Activated CD4-positive, alpha-beta memory T cell treated with anti-CD3 and anti-CD28 coated beads for 36 hours (primary cell): ENCODE measurements at regions not wholly inside any gene's neighbourhood (a gene's known extent, or its start where the extent isn't known, plus 50 kb on each side); places are given as distances from the start of the nearest gene placed in this dataset.
"Not testable (repeated sequence)": the region's sequence is repeated elsewhere in the genome, so short reads cannot be mapped to it uniquely, and the experiment has no call there.

Source experiments
- CTCF ChIA-PET: fragments of 350-600 bp; sonication (Branson Sonifier 250); formaldehyde crosslinking; loops from one replicate; lab custom pipeline; 2021; ENCODE audit warnings: antibody characterized with exemption, inconsistent platforms; lab: Charles Lee
- POLR2A ChIA-PET: fragments of 350-600 bp; sonication (Branson Sonifier 250); formaldehyde crosslinking; loops from one replicate; lab custom pipeline; 2021; ENCODE audit warnings: antibody characterized with exemption; lab: Charles Lee
- DNase-seq: peaks from one replicate; pipeline ENCODE4 v3.0.0-alpha.2; 2020
- H3K27ac Mint-ChIP-seq: one replicate; pipeline ENCODE4 v1.8.0; 2021; ENCODE audit warnings: mixed read lengths
- H3K27me3 Mint-ChIP-seq: one replicate; pipeline ENCODE4 v1.8.0; 2021; ENCODE audit warnings: mixed read lengths
- H3K36me3 Mint-ChIP-seq: one replicate; pipeline ENCODE4 v1.8.0; 2021; ENCODE audit warnings: mixed read lengths
- H3K4me1 Mint-ChIP-seq: one replicate; pipeline ENCODE4 v1.8.0; 2021; ENCODE audit warnings: low read depth, mixed read lengths
- H3K4me3 Mint-ChIP-seq: one replicate; pipeline ENCODE4 v1.8.0; 2021; ENCODE audit warnings: mild to moderate bottlenecking, mixed read lengths
- H3K9me3 Mint-ChIP-seq: one replicate; pipeline ENCODE4 v1.8.0; 2021; ENCODE audit warnings: mixed read lengths
- intact Hi-C: fragments of 100-400 bp; cut with micrococcal nuclease; formaldehyde crosslinking; loops from one replicate; pipeline ENCODE4 v1.15.1; 2023

DNA sequence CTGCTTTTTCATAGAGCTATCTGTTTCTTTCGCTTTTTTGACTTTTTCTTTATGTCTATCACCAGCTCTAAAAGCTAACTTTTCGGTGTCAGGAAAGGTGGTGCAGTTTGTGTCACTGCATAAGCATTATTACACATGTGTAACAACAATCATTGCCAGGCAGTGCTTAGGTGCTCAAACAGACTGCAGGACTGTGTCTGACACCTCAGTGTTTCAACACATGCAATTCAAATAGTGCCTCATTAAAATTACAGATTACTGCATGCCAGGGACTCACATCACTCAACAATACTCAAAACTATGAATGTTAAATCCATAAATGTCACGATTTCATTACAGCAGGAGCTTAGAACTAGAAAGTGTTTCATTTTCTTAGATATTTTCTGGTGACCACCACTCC, 265.3 kb upstream of the SMIM30 start:
- intact Hi-C loops: no loop called here
- DNase-seq: no peak
- Mint-ChIP-seq H3K4me1 (no peaks in the 10 kb centered on the region), H3K27ac (no peak overlapping the region), H3K36me3 (no peaks in the 10 kb centered on the region), H3K9me3 (no peaks in the 10 kb centered on the region), H3K27me3 (no peaks in the 10 kb centered on the region), H3K4me3 (no peak overlapping the region)
- ChIA-PET POLR2A (interaction anchor here (0.8 kb wide), 1 partner anchor 10 kb away, joined by 4 read pairs; no protein-coding TSS in a partner anchor), CTCF (no interaction called here)

DNA sequence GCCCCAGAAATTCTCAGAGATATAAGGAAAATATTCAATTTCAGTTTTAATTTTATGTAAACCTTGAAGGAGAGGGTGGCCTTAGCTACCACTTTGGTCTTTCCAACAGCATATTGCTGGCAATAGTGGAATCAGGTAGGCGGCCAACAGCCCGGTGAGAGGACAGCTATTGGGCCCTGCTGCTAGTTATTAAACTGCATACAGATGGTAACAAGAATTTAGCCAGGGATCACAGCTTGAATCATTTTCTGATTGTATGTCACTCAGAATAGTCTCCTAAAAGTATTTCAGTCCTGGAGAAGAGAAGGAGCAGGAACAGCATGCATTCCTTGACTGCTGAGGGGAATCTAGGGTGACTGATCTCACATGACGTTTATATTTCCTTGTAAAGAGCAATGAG, 261.4 kb upstream of the SMIM30 start:
- POLR2A ChIA-PET: no interaction called here
- intact Hi-C loops: no loop called here
- Mint-ChIP-seq H3K27me3 (no peaks in the 10 kb centered on the region), H3K27ac (no peak overlapping the region), H3K9me3 (no peaks in the 10 kb centered on the region), H3K36me3 (no peaks in the 10 kb centered on the region), H3K4me3 (no peak overlapping the region), H3K4me1 (no peaks in the 10 kb centered on the region)
- DNase-seq: no peak
- CTCF ChIA-PET: no interaction called here

GRCh38 chr7:113374955-113375354, 256.6 kb upstream of the SMIM30 start:
- no peak overlapping the region for H3K4me3 Mint-ChIP-seq
- CTCF ChIA-PET: no interaction called here
- intact Hi-C loops: no loop called here
- POLR2A ChIA-PET: no interaction called here
- H3K4me1 Mint-ChIP-seq: no peaks in the 10 kb centered on the region
- H3K9me3 Mint-ChIP-seq: no peaks in the 10 kb centered on the region
- no peaks in the 10 kb centered on the region for H3K36me3 Mint-ChIP-seq
- H3K27ac Mint-ChIP-seq: no peak overlapping the region
- H3K27me3 Mint-ChIP-seq: no peaks in the 10 kb centered on the region
- no peak for DNase-seq

DNA sequence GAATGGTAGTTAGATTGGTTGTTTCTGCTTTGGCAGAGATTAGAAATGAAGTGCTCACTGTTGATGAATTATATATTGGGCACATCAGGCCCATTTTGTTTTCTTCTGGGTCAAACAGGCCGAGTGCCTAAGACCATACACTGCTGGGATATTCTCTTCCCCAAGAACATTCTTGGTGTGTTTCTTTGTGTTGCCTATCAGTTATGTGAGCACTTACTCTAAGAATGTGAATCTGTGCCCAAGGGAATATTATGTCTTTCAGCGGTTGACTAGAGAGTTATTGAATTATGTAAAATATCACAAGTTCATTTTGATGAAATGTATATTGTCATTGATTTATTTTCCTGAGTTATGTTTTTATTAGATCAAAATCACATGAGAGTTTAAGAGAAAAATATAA, 255.5 kb upstream of the SMIM30 start:
- ChIA-PET POLR2A (no interaction called here), CTCF (no interaction called here)
- DNase-seq: no peak
- intact Hi-C loops: no loop called here
- Mint-ChIP-seq H3K4me3 (no peak overlapping the region), H3K36me3 (no peaks in the 10 kb centered on the region), H3K27ac (no peak overlapping the region), H3K27me3 (no peaks in the 10 kb centered on the region), H3K4me1 (no peaks in the 10 kb centered on the region), H3K9me3 (no peaks in the 10 kb centered on the region)

DNA sequence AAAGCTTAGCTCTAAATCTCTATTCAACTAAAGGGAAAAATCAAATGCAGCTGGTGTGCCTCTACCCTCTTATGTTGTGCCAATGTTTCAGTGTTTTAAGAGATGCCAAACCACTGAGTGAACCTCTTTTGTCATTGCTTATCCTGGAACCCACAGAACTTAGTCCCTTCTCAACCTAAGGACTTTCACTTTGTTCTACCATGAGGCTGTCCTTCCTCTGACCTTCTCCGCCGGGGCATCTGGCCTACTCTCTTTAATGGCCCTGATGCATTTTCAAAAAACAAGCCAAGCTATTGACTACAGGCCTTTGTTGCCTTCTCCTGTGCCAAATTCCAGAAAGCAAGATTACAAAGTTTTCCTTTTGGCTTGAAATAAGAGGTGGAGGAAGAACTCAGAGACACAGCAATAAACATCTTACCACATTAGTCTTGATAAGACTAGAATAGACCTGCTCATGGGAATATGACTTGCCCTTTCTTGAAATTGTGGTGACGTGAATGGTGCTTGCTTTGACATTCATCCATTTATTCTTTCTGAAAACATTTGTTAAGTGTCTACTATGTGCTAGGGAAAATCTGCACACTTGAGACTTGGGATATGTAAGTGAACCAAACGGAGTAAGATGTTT, 253.2 kb upstream of the SMIM30 start:
- CTCF ChIA-PET: no interaction called here
- intact Hi-C loops: no loop called here
- POLR2A ChIA-PET: no interaction called here
- Mint-ChIP-seq H3K27ac (no peak overlapping the region), H3K36me3 (no peaks in the 10 kb centered on the region), H3K27me3 (no peaks in the 10 kb centered on the region), H3K4me1 (no peaks in the 10 kb centered on the region), H3K9me3 (no peaks in the 10 kb centered on the region), H3K4me3 (no peak overlapping the region)
- no peak for DNase-seq

DNA sequence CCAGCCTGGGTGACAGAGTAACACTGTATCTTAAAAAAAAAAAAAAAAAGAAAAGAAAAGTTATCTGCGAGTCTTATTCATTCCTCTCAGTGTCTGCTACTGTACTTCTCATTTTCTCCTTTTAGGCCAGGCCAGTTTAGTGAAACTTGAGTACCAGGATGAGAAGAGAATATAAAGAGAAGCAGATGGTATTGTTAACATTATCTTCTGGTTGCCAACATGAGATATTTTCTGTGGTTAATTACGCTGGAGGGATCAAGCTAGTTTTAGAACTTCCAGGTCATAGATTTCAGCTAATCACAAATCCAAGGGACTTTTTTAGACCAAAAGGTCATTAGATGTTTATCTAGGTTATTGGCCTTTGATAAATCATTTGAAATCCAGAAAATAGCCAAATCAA, 252.6 kb upstream of the SMIM30 start:
- intact Hi-C loops: no loop called here
- Mint-ChIP-seq H3K4me1 (no peaks in the 10 kb centered on the region), H3K27me3 (no peaks in the 10 kb centered on the region)

GRCh38 chr7:113368256-113368655, 249.9 kb upstream of the SMIM30 start:
- no peaks in the 10 kb centered on the region for H3K36me3 Mint-ChIP-seq
- no peaks in the 10 kb centered on the region for H3K9me3 Mint-ChIP-seq
- no peak for DNase-seq
- ChIA-PET POLR2A (no interaction called here), CTCF (no interaction called here)
- no peak overlapping the region for H3K4me3 Mint-ChIP-seq
- no peak overlapping the region for H3K27ac Mint-ChIP-seq
- H3K4me1 Mint-ChIP-seq: no peaks in the 10 kb centered on the region
- intact Hi-C loops: no loop called here
- H3K27me3 Mint-ChIP-seq: no peaks in the 10 kb centered on the region

More for the DNA sequence above, 252.6 kb upstream of the SMIM30 start:
- ChIA-PET CTCF (no interaction called here), POLR2A (no interaction called here)
- DNase-seq: no peak
- Mint-ChIP-seq H3K27ac (no peak overlapping the region), H3K4me3 (no peak overlapping the region), H3K9me3 (no peaks in the 10 kb centered on the region), H3K36me3 (no peaks in the 10 kb centered on the region)

- Mint-ChIP-seq H3K36me3 (no peaks in the 10 kb centered on the region), H3K4me3 (no peak overlapping the region), H3K27ac (no peak overlapping the region), H3K27me3 (no peaks in the 10 kb centered on the region), H3K4me1 (no peaks in the 10 kb centered on the region), H3K9me3 (no peaks in the 10 kb centered on the region)
- DNase-seq: no peak
- intact Hi-C loops: no loop called here
- ChIA-PET CTCF (no interaction called here), POLR2A (no interaction called here)
Measured at GRCh38 chr7:113367041-113367586, 248.8 kb upstream of the SMIM30 start.

GRCh38 chr7:113366122-113366521, 247.8 kb upstream of the SMIM30 start:
- H3K4me1 Mint-ChIP-seq: no peaks in the 10 kb centered on the region
- no peaks in the 10 kb centered on the region for H3K27me3 Mint-ChIP-seq
- H3K4me3 Mint-ChIP-seq: no peak overlapping the region
- POLR2A ChIA-PET: no interaction called here
- CTCF ChIA-PET: no interaction called here
- no peak overlapping the region for H3K27ac Mint-ChIP-seq
- intact Hi-C loops: no loop called here
- H3K9me3 Mint-ChIP-seq: no peaks in the 10 kb centered on the region
- no peaks in the 10 kb centered on the region for H3K36me3 Mint-ChIP-seq
- no peak for DNase-seq

DNA sequence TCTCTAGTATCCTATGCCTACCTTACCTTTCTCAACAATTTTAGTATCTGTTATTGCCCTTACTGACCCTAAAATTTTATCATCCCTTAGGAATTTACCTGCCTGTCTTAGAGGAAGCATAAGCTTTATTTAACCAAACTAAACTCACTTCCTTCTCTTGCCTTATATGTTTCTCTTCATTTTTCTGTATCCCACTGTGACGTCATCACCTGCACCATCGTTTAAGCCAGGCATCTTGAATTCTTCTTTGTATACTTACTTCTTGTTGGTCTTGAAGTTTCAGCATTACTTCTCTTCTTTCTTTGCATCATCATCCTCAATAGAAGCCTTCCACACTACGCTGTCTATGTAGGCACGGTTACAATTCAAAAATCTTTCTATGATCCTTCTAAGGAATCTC, 231.0 kb upstream of the SMIM30 start:
- Mint-ChIP-seq H3K9me3 (peaks cover 3% of the 10 kb centered on the region), H3K4me3 (no peak overlapping the region), H3K4me1 (no peaks in the 10 kb centered on the region), H3K36me3 (no peaks in the 10 kb centered on the region), H3K27me3 (no peaks in the 10 kb centered on the region), H3K27ac (no peak overlapping the region)
- no peak for DNase-seq
- intact Hi-C loops: no loop called here
- POLR2A ChIA-PET: no interaction called here
- CTCF ChIA-PET: no interaction called here

- no peak overlapping the region for H3K27ac Mint-ChIP-seq
- intact Hi-C loops: no loop called here
- no peaks in the 10 kb centered on the region for H3K36me3 Mint-ChIP-seq
- no peaks in the 10 kb centered on the region for H3K4me1 Mint-ChIP-seq
- DNase-seq: no peak
- POLR2A ChIA-PET: no interaction called here
- no peak overlapping the region for H3K4me3 Mint-ChIP-seq
- CTCF ChIA-PET: no interaction called here
- H3K9me3 Mint-ChIP-seq: no peaks in the 10 kb centered on the region
- no peaks in the 10 kb centered on the region for H3K27me3 Mint-ChIP-seq
Measured at GRCh38 chr7:113339661-113340060, 221.3 kb upstream of the SMIM30 start.

GRCh38 chr7:113338071-113338696, 219.8 kb upstream of the SMIM30 start:
- no peaks in the 10 kb centered on the region for H3K36me3 Mint-ChIP-seq
- intact Hi-C loops: no loop called here
- CTCF ChIA-PET: no interaction called here
- no peaks in the 10 kb centered on the region for H3K9me3 Mint-ChIP-seq
- no peaks in the 10 kb centered on the region for H3K27me3 Mint-ChIP-seq
- POLR2A ChIA-PET: no interaction called here
- H3K4me3 Mint-ChIP-seq: no peak overlapping the region
- DNase-seq: no peak
- H3K4me1 Mint-ChIP-seq: no peaks in the 10 kb centered on the region
- H3K27ac Mint-ChIP-seq: no peak overlapping the region

- H3K27ac Mint-ChIP-seq, DNase-seq, H3K27me3 Mint-ChIP-seq, H3K36me3 Mint-ChIP-seq, H3K9me3 Mint-ChIP-seq, POLR2A ChIA-PET, H3K4me3 Mint-ChIP-seq, intact Hi-C loops, H3K4me1 Mint-ChIP-seq, CTCF ChIA-PET: not testable (repeated sequence)
Measured at GRCh38 chr7:113336838-113337237, 218.5 kb upstream of the SMIM30 start.
